ENCODE measurements at regions not wholly inside any gene's neighbourhood (a gene's known extent, or its start where the extent isn't known, plus 50 kb on each side); places are given as distances from the start of the nearest gene placed in this dataset.
"Not testable (repeated sequence)": the region's sequence is repeated elsewhere in the genome, so short reads cannot be mapped to it uniquely, and the experiment has no call there.

- CTCF ChIA-PET = no interaction called here
- no peaks in the 10 kb centered on the region for H3K36me3 ChIP-seq (ENCODE audit: control insufficient read depth in 2 of 2, insufficient read depth in 1 of 2, low read length in 2 of 2)
- no peak overlapping the region for H3K27ac ChIP-seq (ENCODE audit: extremely low read depth, low read depth, low read length)
- H3K9me3 ChIP-seq (ENCODE audit: control insufficient read depth, insufficient read depth, low read depth, low read length) = no peaks in the 10 kb centered on the region
- TF ChIP-seq ZNF670 (tag by site-specific recombination; IDR thresholded peaks at IDR 0.05; ENCODE audit: low read depth) = no peak
- TF ChIP-seq TSHZ1 (tag by site-specific recombination; IDR thresholded peaks at IDR 0.05; ENCODE audit: borderline replicate concordance) = no peak
- no peak for TF ChIP-seq ZNF785 (tag by site-specific recombination; IDR thresholded peaks at IDR 0.05)
- TF ChIP-seq ZBTB17 (tag by site-specific recombination; IDR thresholded peaks at IDR 0.05) = no peak
- TF ChIP-seq ZNF266 (tag by site-specific recombination; IDR thresholded peaks at IDR 0.05; ENCODE audit: low read depth) = no peak
- no peak for TF ChIP-seq ZBTB20 (tag by site-specific recombination; IDR thresholded peaks at IDR 0.05)
- TF ChIP-seq ZNF660 (tag by site-specific recombination; IDR thresholded peaks at IDR 0.05) = no peak
- TF ChIP-seq ZNF37A (tag by site-specific recombination; IDR thresholded peaks at IDR 0.05) = no peak
- TF ChIP-seq, protein P1, sequence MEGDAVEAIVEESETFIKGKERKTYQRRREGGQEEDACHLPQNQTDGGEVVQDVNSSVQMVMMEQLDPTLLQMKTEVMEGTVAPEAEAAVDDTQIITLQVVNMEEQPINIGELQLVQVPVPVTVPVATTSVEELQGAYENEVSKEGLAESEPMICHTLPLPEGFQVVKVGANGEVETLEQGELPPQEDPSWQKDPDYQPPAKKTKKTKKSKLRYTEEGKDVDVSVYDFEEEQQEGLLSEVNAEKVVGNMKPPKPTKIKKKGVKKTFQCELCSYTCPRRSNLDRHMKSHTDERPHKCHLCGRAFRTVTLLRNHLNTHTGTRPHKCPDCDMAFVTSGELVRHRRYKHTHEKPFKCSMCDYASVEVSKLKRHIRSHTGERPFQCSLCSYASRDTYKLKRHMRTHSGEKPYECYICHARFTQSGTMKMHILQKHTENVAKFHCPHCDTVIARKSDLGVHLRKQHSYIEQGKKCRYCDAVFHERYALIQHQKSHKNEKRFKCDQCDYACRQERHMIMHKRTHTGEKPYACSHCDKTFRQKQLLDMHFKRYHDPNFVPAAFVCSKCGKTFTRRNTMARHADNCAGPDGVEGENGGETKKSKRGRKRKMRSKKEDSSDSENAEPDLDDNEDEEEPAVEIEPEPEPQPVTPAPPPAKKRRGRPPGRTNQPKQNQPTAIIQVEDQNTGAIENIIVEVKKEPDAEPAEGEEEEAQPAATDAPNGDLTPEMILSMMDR (tag by site-specific recombination; IDR thresholded peaks at IDR 0.05) = no peak
- POLR2A ChIA-PET = no interaction called here
- H3K4me1 ChIP-seq (ENCODE audit: control insufficient read depth, insufficient read depth, low read length) = no peaks in the 10 kb centered on the region
- no peak overlapping the region for H3K4me3 ChIP-seq (ENCODE audit: low read depth, low read length)
Observed at GRCh38 chr15:26028086-26028740, 165.1 kb upstream of the ATP10A start.

- H3K4me1 ChIP-seq (ENCODE audit: control insufficient read depth, insufficient read depth, low read length); H3K4me3 ChIP-seq (ENCODE audit: low read depth, low read length); H3K9me3 ChIP-seq (ENCODE audit: control insufficient read depth, insufficient read depth, low read depth, low read length); H3K27ac ChIP-seq (ENCODE audit: extremely low read depth, low read depth, low read length); CTCF ChIA-PET; POLR2A ChIA-PET; H3K36me3 ChIP-seq (ENCODE audit: control insufficient read depth in 2 of 2, insufficient read depth in 1 of 2, low read length in 2 of 2): not testable (repeated sequence)
Observed at GRCh38 chr15:26026671-26027070, 163.5 kb upstream of the ATP10A start.

- ChIA-PET CTCF (interaction anchor here (0.6 kb wide), 1 partner anchor 237 kb away, joined by 3 read pairs; no protein-coding TSS in a partner anchor), POLR2A (no interaction called here)
- TF ChIP-seq ZNF146 (tag by site-specific recombination; IDR thresholded peaks at IDR 0.05) (no peak), ZNF76 (tag by site-specific recombination; IDR thresholded peaks at IDR 0.05; ENCODE audit: borderline replicate concordance, low read depth) (no peak), ZNF114 (tag by site-specific recombination; IDR thresholded peaks at IDR 0.05) (no peak), ZBTB48 (tag by site-specific recombination; IDR thresholded peaks at IDR 0.05) (no peak), ZNF202 (tag by site-specific recombination; IDR thresholded peaks at IDR 0.05; ENCODE audit: borderline replicate concordance) (no peak), ZSCAN23 (tag by site-specific recombination; IDR thresholded peaks at IDR 0.05) (no peak)
- Histone ChIP-seq H3K36me3 (ENCODE audit: control insufficient read depth in 2 of 2, insufficient read depth in 1 of 2, low read length in 2 of 2) (no peaks in the 10 kb centered on the region), H3K4me1 (ENCODE audit: control insufficient read depth, insufficient read depth, low read length) (no peaks in the 10 kb centered on the region), H3K4me3 (ENCODE audit: low read depth, low read length) (no peak overlapping the region), H3K27ac (ENCODE audit: extremely low read depth, low read depth, low read length) (no peak overlapping the region), H3K9me3 (ENCODE audit: control insufficient read depth, insufficient read depth, low read depth, low read length) (no peaks in the 10 kb centered on the region)
Observed at GRCh38 chr15:26024241-26024640, 161.1 kb upstream of the ATP10A start.

Measured in HEK293 (cell line).